GM23338 (cell line): ENCODE measurements at regions not wholly inside any gene's neighbourhood (a gene's known extent, or its start where the extent isn't known, plus 50 kb on each side); places are given as distances from the start of the nearest gene placed in this dataset.
A peak's percentile ranks its signal among the peaks of the same experiment; 100 is the strongest.
"Not testable (repeated sequence)": the region's sequence is repeated elsewhere in the genome, so short reads cannot be mapped to it uniquely, and the experiment has no call there.

Source experiments
- ATAC-seq: fragments of 200-7000 bp; cut with Tn5 transposase; 3 replicates; pipeline ENCODE4 v1.9.1; 2020
- DNase-seq: peaks from one replicate; pipeline ENCODE4 v3.0.0-alpha.2; 2015; ENCODE audit warnings: low spot score
- H2AFZ ChIP-seq: fragments of 200-600 bp; sonication (generic); 2 replicates; pipeline ENCODE4 v1.8.0; 2016; ENCODE audit warnings: antibody characterized with exemption, mild to moderate bottlenecking, moderate library complexity
- H3F3A ChIP-seq: fragments of 200-600 bp; sonication (generic); replicated peaks from 2 replicates; pipeline ENCODE4 v1.8.0; 2017; ENCODE audit warnings: antibody characterized with exemption, mixed run types, low read depth
- H3K27ac ChIP-seq: fragments of 200-600 bp; sonication (generic); 2 replicates; pipeline ENCODE4 v1.6.1; 2016; ENCODE audit warnings: low read depth
- H3K27me3 ChIP-seq: fragments of 200-600 bp; sonication (generic); 2 replicates; pipeline ENCODE4 v1.8.0; 2016; ENCODE audit warnings: mild to moderate bottlenecking, mixed run types, moderate library complexity; ENCODE audit not compliant: insufficient read depth
- H3K36me3 ChIP-seq: fragments of 200-600 bp; sonication (generic); 2 replicates; pipeline ENCODE4 v1.8.0; 2016; ENCODE audit warnings: mild to moderate bottlenecking; ENCODE audit not compliant: insufficient read depth
- H3K4me1 ChIP-seq: fragments of 200-600 bp; sonication (generic); 2 replicates; pipeline ENCODE4 v1.8.0; 2016; ENCODE audit warnings: mild to moderate bottlenecking, moderate library complexity; ENCODE audit not compliant: insufficient read depth
- H3K4me2 ChIP-seq: fragments of 200-600 bp; sonication (generic); 2 replicates; pipeline ENCODE4 v1.7.1; 2017; ENCODE audit warnings: mixed run types
- H3K4me3 ChIP-seq: fragments of 200-600 bp; sonication (generic); 2 replicates; pipeline ENCODE4 v1.6.1; 2016; ENCODE audit warnings: mixed run types
- H3K79me2 ChIP-seq: fragments of 200-600 bp; sonication (generic); replicated peaks from 2 replicates; pipeline ENCODE4 v1.8.0; 2017; ENCODE audit warnings: mild to moderate bottlenecking; ENCODE audit not compliant: insufficient read depth
- H3K9me2 ChIP-seq: fragments of 200-600 bp; sonication (generic); 2 replicates; pipeline ENCODE4 v1.8.0; 2017; ENCODE audit not compliant: insufficient read depth
- H4K20me1 ChIP-seq: fragments of 200-600 bp; sonication (generic); replicated peaks from 2 replicates; pipeline ENCODE4 v1.8.0; 2017; ENCODE audit warnings: mild to moderate bottlenecking; ENCODE audit not compliant: insufficient read depth
- H3K27ac Mint-ChIP-seq: 2 replicates; pipeline ENCODE4 v1.8.0; 2020; ENCODE audit warnings: inconsistent platforms, mild to moderate bottlenecking, moderate library complexity, mixed read lengths
- H3K27me3 Mint-ChIP-seq: 3 replicates; pipeline ENCODE4 v1.8.0; 2022; ENCODE audit warnings: low read depth, mild to moderate bottlenecking, moderate library complexity, mixed read lengths, inconsistent platforms; ENCODE audit not compliant: insufficient read depth, poor library complexity
- H3K36me3 Mint-ChIP-seq: 3 replicates; pipeline ENCODE4 v1.8.0; 2021; ENCODE audit warnings: low read depth, mild to moderate bottlenecking, inconsistent platforms, moderate library complexity, mixed read lengths
- H3K4me1 Mint-ChIP-seq: 3 replicates; pipeline ENCODE4 v1.8.0; 2020; ENCODE audit warnings: mild to moderate bottlenecking, inconsistent platforms, mixed read lengths
- H3K4me3 Mint-ChIP-seq: 3 replicates; pipeline ENCODE4 v1.8.0; 2021; ENCODE audit warnings: moderate library complexity, mild to moderate bottlenecking, inconsistent platforms, mixed read lengths
- H3K9me3 Mint-ChIP-seq: 3 replicates; pipeline ENCODE4 v1.8.0; 2020; ENCODE audit warnings: moderate library complexity, mild to moderate bottlenecking, inconsistent platforms, mixed read lengths
- CTCF ChIP-seq, 2 experiments: fragments of 200-600 bp in 1 of 2; sonication (generic) in 1 of 2; conservative IDR thresholded peaks; 2 replicates each; pipeline versions ENCODE4 v1.5.1 to v1.6.1; 2016 to 2017; ENCODE audit warnings: antibody characterized with exemption in 2 of 2, low read depth in 2 of 2, mild to moderate bottlenecking in 2 of 2, moderate library complexity in 1 of 2

- not testable (repeated sequence) for H4K20me1 ChIP-seq, ATAC-seq, H3K4me2 ChIP-seq, H3K4me1 ChIP-seq, H3K27me3 ChIP-seq, H3K4me3 Mint-ChIP-seq, H3K36me3 ChIP-seq, H3K27ac Mint-ChIP-seq, H3F3A ChIP-seq, H3K4me3 ChIP-seq, H3K79me2 ChIP-seq, H2AFZ ChIP-seq, DNase-seq, H3K4me1 Mint-ChIP-seq, H3K9me2 ChIP-seq, H3K27ac ChIP-seq
- peaks cover 50% of the 10 kb centered on the region for H3K36me3 Mint-ChIP-seq
- peaks cover 16% of the 10 kb centered on the region for H3K27me3 Mint-ChIP-seq
- H3K9me3 Mint-ChIP-seq = peaks cover 85% of the 10 kb centered on the region
Measured at GRCh38 chr10:42230812-42231211, 407.6 kb downstream of the ZNF33B start.

GRCh38 chr10:42230115-42230514, 408.3 kb downstream of the ZNF33B start:
- not testable (repeated sequence) for H2AFZ ChIP-seq, H3K27me3 ChIP-seq, DNase-seq, H3K4me1 Mint-ChIP-seq, H3K4me1 ChIP-seq, H3K4me3 Mint-ChIP-seq, H3K9me2 ChIP-seq, H4K20me1 ChIP-seq, H3K36me3 ChIP-seq, H3F3A ChIP-seq, H3K27ac Mint-ChIP-seq, H3K4me3 ChIP-seq, ATAC-seq, H3K27ac ChIP-seq, H3K79me2 ChIP-seq, H3K4me2 ChIP-seq
- Mint-ChIP-seq H3K27me3 (peaks cover 16% of the 10 kb centered on the region), H3K36me3 (peaks cover 50% of the 10 kb centered on the region), H3K9me3 (peaks cover 79% of the 10 kb centered on the region)

- not testable (repeated sequence) for H3K27ac Mint-ChIP-seq, H3K4me1 Mint-ChIP-seq, H3K27me3 ChIP-seq, DNase-seq, H3K4me1 ChIP-seq, H3K9me2 ChIP-seq, H3K4me2 ChIP-seq, H3K36me3 ChIP-seq, H3K79me2 ChIP-seq, H2AFZ ChIP-seq, H4K20me1 ChIP-seq, ATAC-seq, H3K4me3 Mint-ChIP-seq, H3K27ac ChIP-seq, H3K4me3 ChIP-seq, H3F3A ChIP-seq
- Mint-ChIP-seq H3K27me3 (peaks cover 13% of the 10 kb centered on the region), H3K9me3 (peaks cover 71% of the 10 kb centered on the region), H3K36me3 (peaks cover 40% of the 10 kb centered on the region)
Measured at GRCh38 chr10:42227859-42228258, 410.5 kb downstream of the ZNF33B start.

GRCh38 chr10:42193588-42193987, 444.8 kb downstream of the ZNF33B start:
- not testable (repeated sequence) for H3F3A ChIP-seq, H3K79me2 ChIP-seq, H3K27ac Mint-ChIP-seq, H3K27ac ChIP-seq, H3K4me3 ChIP-seq, H3K4me1 ChIP-seq, DNase-seq, H3K36me3 ChIP-seq, H3K27me3 ChIP-seq, H3K4me1 Mint-ChIP-seq, H3K27me3 Mint-ChIP-seq, H2AFZ ChIP-seq, H4K20me1 ChIP-seq, H3K4me3 Mint-ChIP-seq, H3K9me2 ChIP-seq, H3K4me2 ChIP-seq, ATAC-seq
- H3K36me3 Mint-ChIP-seq = peaks cover 10% of the 10 kb centered on the region; the same call in 2 of the 3 replicates
- peaks cover 80% of the 10 kb centered on the region for H3K9me3 Mint-ChIP-seq

GRCh38 chr10:42192450-42192849, 445.9 kb downstream of the ZNF33B start:
- H4K20me1 ChIP-seq, H3K79me2 ChIP-seq, H3K9me2 ChIP-seq, H3K27me3 ChIP-seq, H3K4me2 ChIP-seq, H3K4me3 Mint-ChIP-seq, H3K4me1 ChIP-seq, H3K27me3 Mint-ChIP-seq, ATAC-seq, H3K27ac Mint-ChIP-seq, H3K27ac ChIP-seq, H3F3A ChIP-seq, H3K4me3 ChIP-seq, H3K36me3 ChIP-seq, H3K4me1 Mint-ChIP-seq, H2AFZ ChIP-seq: not testable (repeated sequence)
- TF ChIP-seq CTCF (conservative IDR thresholded peaks at IDR 0.05; ENCODE audit: low read depth in 2 of 2) = peak; percentile 29 to 62
- H3K36me3 Mint-ChIP-seq = peaks cover 10% of the 10 kb centered on the region; the same call in 2 of the 3 replicates
- H3K9me3 Mint-ChIP-seq = peaks cover 80% of the 10 kb centered on the region
- DNase-seq = peak; percentile 6

- H3K27ac ChIP-seq, H3K4me1 ChIP-seq, H3K4me2 ChIP-seq, H3K27me3 Mint-ChIP-seq, H3K79me2 ChIP-seq, H3K27ac Mint-ChIP-seq, H2AFZ ChIP-seq, H3F3A ChIP-seq, H3K9me2 ChIP-seq, ATAC-seq, H3K4me3 ChIP-seq, H3K36me3 Mint-ChIP-seq, H3K27me3 ChIP-seq, H4K20me1 ChIP-seq, DNase-seq, H3K4me1 Mint-ChIP-seq, H3K4me3 Mint-ChIP-seq, H3K36me3 ChIP-seq: not testable (repeated sequence)
- peaks cover 75% of the 10 kb centered on the region for H3K9me3 Mint-ChIP-seq
Measured at GRCh38 chr10:42187501-42188195, 450.7 kb downstream of the ZNF33B start.
